ENCODE measurements at regions not wholly inside any gene's neighbourhood (a gene's known extent, or its start where the extent isn't known, plus 50 kb on each side); places are given as distances from the start of the nearest gene placed in this dataset.

DNA sequence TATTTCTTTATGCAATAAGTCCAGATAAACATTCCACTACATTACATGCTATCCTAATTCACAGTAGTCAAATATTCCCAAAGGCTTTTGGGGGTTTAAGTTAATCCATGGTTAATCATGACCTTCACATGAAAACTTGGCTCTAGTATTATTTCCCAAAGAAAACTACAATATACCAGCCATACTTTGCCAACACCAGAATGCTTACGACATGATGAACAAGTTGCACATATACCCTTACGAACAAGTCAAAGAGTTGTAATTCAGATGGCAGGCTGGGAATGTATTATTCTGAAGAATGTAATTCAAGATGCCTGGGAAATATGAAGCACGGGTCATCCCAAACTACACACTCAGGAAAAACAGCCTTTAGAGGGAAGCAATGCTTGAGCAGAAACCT, 499.6 kb downstream of the PPARGC1A start:
- DNase-seq = no peak

DNA sequence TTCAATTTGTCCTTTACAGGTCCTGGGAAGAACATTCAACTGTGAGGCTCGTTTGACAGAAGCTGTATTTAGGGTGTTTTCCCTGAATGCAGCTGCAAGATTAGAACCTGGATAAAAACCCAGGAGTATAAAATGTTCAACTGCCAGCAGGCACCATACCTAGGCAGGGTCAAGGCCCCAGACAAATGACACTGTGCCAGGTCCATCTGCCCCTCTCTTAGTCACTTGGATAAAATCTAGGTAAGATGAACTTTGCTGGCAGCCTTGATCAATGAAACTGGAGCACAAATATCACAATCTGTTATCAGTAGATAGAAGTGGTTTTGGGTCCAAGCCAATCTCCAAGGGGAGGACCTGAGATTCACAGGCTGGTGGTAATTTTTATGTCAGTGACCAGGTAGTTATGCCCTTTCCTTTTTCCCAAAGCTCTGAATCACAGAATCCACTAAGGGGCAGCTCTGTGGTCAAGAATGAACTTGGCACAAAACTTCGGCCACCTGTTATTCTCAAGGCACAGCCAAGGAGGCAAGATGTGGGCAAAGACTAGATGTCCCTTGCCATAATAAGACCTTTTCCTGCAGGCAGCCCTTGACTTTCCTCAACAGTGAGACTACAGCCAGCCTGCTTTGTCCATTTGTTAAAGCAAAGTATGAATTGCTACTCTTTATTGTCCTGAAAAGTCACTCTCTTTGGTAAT, 501.0 kb downstream of the PPARGC1A start:
- no peak for DNase-seq

DNA sequence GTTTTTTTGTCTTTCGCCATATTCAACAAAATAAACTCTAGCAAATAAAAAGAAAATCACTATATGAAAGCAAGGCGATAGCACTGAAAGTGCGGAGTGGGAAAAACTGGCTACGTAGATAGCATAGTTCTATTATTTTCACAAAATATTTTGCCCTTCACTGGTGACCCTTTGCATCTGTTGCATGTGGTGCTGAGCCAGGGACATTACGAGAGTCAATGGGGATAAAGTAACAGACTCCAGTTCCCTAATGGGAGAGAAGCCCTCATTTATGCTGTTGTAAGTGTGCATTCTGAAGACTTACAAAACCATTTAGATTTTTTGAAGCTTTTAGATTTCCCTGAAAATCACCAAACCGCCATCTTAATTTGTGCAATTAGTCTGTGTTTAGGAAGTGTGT, 501.6 kb downstream of the PPARGC1A start:
- no peak for DNase-seq

GRCh38 chr4:23384741-23385140, 505.1 kb downstream of the PPARGC1A start:
- DNase-seq = no peak

- DNase-seq = no peak
Measured at GRCh38 chr4:23382879-23383278, 507.0 kb downstream of the PPARGC1A start.

GRCh38 chr4:23374259-23374658, 515.6 kb downstream of the PPARGC1A start:
- no peak for DNase-seq

DNA sequence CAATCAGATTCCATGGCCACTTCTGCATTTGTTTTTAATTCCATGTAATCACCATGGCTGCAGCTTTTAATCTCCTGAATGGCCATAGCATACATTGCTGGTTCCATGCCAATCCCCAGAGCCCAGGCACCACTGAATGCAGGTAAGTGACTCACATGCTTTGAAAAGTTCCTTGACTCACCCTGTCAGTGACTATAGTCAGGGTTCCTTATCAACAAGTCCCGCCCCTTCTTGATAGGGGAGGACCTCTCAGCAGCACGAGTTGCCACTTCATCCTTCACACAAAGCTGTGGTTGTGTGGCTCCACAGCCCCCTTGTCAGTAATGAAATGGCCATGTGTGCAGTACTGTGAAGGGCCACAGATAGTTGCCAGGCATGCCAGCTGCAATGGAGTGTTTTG, 516.6 kb downstream of the PPARGC1A start:
- DNase-seq = no peak

GRCh38 chr4:23371533-23371932, 518.3 kb downstream of the PPARGC1A start:
- no peak for DNase-seq

DNA sequence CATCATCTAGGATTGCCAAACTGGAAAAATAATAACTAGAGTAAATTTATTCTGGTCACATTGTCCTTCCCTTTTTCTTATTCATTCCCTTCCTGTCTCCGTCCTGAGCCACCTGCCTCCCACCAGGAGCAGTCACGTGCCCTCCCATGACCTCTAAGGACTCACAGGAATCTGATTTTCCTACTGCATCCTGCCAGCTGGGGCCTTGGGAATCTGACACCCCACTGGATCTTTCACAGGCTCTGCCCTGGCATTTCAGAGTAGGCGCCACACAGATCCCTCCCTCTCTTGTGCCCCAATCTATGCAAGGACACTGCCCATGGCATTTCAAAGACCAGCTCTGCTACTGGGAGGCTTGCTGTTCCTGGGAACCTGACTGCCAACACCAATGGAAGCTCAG, 520.5 kb downstream of the PPARGC1A start:
- DNase-seq = no peak

- DNase-seq = no peak
Measured at GRCh38 chr4:23368081-23368697, 521.7 kb downstream of the PPARGC1A start.

DNA sequence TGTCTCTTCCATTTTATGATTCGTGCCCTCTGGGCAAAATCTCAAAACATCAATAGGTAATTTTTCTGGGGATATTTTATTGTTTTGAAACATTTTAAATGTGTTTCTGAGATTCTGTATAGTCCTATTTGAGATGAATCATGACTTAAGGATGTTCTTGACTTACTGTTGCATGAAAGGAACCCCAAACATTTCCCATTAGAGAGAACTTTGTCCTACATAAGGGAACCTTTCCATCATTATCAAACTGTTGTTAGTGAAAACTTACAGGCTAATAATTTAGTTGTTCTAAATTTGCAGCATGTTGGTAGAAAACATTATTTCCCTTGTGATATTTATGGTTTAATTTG, 523.3 kb downstream of the PPARGC1A start:
- no peak for DNase-seq

DNA sequence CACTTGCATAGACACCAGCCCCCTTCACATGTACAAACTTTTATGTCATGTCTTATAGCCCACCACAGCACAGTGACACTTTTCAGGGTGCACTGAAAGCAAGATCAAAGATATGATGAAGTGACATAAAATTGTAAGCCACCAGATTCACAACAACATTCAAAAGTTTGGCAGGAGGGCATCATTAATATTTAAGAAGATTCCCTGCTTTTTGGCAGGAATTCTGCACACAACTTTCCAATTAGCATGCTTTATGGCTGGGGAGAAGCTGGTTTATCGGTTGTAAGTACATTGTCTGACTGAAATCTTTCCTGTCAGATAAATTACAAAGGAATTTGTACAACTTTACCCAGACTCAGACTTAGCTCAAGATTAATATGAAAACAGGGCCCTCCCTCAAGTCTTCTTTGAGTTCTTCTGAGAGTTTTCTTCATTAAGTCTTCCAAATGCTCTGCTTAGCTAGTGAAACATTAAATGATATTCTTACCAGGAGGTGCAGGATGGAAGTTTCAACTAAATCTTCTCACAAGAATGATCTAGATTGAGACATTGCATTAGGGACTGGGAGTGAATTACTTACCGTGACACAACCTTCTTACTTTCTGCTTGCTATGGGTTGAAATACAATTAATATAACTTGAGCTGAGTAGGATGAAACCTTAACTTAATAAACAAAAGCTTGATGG, 523.8 kb downstream of the PPARGC1A start:
- DNase-seq = no peak

DNA sequence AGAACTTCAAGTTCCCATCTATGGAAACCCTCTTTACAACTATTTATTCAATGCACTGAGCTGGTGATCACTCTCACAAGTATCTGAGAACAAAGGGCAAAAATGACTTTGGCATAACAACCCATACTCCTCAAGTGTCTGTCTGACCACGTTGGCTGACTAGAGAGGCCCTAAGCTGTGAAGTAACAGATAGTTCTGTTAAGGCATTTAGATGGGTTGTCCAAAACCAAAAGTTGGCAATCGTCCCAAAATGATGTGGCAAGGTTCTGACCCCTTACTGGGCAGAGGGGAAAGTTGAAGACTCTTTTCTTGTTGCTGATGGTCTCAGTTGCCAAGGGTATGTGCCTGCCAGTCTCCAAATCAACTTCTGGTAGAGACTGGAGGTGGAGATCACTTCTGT, 524.8 kb downstream of the PPARGC1A start:
- no peak for DNase-seq

- no peak for DNase-seq
Measured at GRCh38 chr4:23364167-23364566, 525.7 kb downstream of the PPARGC1A start.

- DNase-seq = no peak
Measured at GRCh38 chr4:23361453-23361852, 528.4 kb downstream of the PPARGC1A start.

GRCh38 chr4:23360718-23361117, 529.1 kb downstream of the PPARGC1A start:
- DNase-seq = no peak

GRCh38 chr4:23355258-23355657, 534.6 kb downstream of the PPARGC1A start:
- DNase-seq = no peak

DNA sequence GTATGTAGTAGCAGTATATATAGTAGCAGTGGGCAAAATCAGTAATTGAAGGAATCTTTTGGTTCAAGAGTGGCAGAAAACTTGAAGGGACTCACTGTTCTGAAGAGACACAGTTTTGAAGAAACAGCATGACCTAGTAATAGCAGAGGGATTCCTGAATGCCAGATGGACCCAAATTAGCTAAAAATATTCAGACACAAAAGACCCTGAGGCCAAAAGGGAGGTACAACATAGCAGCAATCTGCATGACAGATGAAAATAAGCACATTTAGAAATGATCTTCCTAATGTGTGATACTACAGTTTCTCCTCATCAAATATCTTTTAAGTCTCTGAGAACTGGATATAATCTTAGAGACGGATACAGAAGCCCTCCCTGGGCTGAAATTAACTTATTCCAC, 536.6 kb downstream of the PPARGC1A start:
- no peak for DNase-seq

- no peak for DNase-seq
Measured at GRCh38 chr4:23348789-23349498, 540.9 kb downstream of the PPARGC1A start.

- no peak for DNase-seq
Measured at GRCh38 chr4:23337292-23337691, 552.6 kb downstream of the PPARGC1A start.

DNA sequence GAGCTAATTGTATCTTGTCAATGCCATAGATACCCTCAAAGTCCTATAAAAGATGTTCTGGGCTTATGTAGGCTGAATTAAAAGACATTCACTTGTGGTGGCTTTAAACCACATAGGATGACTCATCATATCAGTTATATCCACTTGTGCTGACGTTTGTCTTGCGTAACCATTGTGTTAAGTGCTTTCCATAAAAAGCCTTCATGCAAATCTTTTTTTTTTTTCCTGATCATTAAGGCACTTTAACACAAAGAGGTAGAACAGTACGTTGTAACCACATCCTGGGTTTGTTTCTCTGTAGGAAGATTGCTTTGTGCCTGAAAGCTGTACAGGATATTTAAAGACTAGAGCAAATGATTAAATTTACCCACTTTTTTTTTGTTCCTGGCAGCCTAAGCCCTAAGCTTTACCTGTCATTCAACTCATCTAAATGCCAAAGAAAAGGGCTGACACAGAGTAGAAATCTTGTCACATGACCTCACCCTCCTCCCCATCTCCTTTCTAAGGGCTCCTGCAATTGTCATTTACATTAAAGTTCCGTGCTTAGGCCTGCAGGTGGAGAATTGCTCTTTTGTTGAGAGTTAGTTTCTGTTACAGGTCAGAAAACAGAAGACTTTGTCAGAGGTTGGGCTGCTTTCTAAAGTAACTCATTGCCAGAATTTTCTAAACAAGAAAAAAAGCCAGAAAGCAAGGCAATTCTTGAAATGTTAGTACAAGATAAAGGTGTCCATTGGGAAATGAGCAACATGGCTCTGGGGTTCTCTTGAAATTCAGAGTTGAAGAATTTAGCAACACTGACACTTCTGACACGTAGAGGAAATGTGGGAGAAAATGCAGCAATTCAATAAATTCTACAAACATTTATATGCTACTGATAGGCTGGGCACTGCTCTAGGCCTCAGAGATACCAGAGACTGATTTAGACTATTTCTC, 555.6 kb downstream of the PPARGC1A start:
- no peak for DNase-seq

DNA sequence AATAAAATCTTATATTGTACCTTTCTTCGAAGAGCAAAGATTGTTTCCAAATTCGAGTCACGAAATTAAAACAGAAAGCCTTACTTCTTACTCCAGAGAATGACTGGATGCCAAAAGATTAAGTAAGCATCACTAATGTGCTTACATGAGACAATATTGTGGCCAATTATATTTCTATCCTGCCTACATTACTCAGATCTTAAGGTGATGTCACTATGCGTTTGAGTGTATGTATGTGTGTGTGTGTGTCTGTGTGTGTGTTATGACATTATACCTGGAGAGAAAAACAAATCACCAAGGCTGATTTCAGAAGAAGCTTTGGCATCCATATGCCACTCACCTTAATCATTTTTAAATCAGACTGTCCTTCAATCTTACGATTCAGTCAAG, 556.3 kb downstream of the PPARGC1A start:
- DNase-seq = no peak

DNA sequence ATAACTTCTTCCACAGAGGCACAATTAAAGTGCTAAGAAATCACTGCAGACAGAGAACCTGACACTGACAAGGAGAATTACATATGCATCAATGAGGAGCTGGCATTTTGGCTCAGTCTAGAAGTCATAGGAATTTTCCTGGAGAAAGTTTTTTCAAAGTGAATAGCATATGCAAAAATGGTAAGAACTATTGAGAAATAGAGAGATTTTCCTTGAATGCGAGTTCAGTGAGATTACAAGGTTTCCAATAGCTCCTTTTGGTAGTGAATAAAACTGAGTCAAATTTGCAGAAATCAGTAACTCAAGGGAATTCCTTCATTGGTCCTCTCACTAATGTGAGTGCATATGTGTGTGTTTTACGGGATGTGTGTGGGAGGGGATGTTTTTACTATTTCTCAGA, 557.5 kb downstream of the PPARGC1A start:
- DNase-seq = no peak
